Cerebellar cortex (tissue), 1 donor: ENCODE measurements at regions not wholly inside any gene's neighbourhood (a gene's known extent, or its start where the extent isn't known, plus 50 kb on each side); places are given as distances from the start of the nearest gene placed in this dataset.
"Not testable (repeated sequence)": the region's sequence is repeated elsewhere in the genome, so short reads cannot be mapped to it uniquely, and the experiment has no call there.

Experiments
- DNase-seq: peaks from one replicate; pipeline ENCODE4 v3.0.0-alpha.2; 2015; ENCODE audit warnings: low spot score

GRCh38 chr15:87533637-87534036 lies 722.9 kb downstream of the NTRK3 start:
- DNase-seq: not testable (repeated sequence)

- DNase-seq: no peak
Observed at GRCh38 chr15:87528873-87529272, 727.7 kb downstream of the NTRK3 start.

GRCh38 chr15:87527875-87528274 lies 728.7 kb downstream of the NTRK3 start:
- DNase-seq: no peak

- no peak for DNase-seq
Observed at GRCh38 chr15:87527416-87527815, 729.1 kb downstream of the NTRK3 start.

- DNase-seq: no peak
Observed at GRCh38 chr15:87523516-87523915, 733.0 kb downstream of the NTRK3 start.

DNA sequence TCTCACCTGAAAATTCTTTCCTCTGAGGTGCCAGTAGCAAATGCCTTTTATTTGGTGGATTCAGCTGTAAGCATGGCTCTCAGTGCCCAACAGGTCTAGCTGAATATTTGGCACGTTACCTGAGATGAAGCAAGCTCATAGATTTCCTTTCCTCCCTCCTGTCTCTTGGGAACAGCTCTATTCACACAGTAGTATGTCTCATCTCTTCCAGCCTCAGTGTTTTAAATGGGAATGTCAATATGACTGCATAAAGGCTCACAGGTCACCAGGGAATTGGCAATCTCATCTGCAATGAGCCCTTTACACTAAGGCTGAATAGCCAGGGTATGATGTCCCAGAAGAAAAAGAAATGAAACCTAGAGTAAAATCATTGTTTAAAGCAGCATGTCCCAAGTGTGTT lies 733.5 kb downstream of the NTRK3 start:
- DNase-seq: no peak

DNA sequence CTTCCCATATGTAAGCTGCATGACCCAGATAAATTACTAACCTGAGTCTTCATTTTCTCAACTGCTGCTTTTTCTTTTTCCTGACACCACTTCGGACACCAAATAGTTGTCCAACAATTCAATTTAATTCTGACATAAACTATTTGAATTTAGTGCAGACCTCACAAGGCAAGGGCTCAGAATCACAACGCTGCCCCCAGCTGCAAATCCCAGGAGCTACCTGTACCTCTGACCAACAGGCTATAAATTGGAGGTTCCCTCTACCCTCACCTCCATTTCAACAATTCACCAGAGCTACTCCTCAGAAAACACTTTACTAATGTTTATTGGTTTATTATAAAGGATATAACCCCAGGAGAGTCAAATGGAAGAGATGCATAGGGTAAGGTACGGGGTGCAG lies 737.6 kb downstream of the NTRK3 start:
- no peak for DNase-seq

GRCh38 chr15:87508086-87508485 lies 748.5 kb downstream of the NTRK3 start:
- no peak for DNase-seq

GRCh38 chr15:87502173-87502572 lies 754.4 kb downstream of the NTRK3 start:
- DNase-seq: no peak

- DNase-seq: no peak
Observed at GRCh38 chr15:87500240-87500639, 756.3 kb downstream of the NTRK3 start.

GRCh38 chr15:87498560-87498959 lies 758.0 kb downstream of the NTRK3 start:
- DNase-seq: peak; percentile 40

- no peak for DNase-seq
Observed at GRCh38 chr15:87496795-87497194, 759.7 kb downstream of the NTRK3 start.

DNA sequence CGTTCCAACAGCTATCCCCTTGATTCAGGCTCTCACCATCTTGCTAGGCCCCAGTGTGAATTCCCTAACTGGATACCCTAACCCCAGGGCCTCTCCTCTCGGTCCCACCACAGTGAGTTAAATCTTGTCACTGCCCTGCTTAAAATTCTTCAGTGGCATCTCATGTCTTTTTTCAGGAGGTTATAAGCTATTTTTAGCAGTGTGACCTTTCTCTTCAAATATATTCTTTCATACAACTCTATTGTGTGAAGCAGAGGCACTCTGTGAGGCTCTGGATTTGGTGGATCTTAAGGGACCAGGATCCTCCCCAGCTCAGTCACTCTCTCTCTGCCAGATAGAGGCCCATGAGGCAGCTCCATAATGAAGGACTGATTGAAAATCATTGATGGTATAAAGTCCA lies 760.4 kb downstream of the NTRK3 start:
- no peak for DNase-seq

- no peak for DNase-seq
Observed at GRCh38 chr15:87493803-87494202, 762.7 kb downstream of the NTRK3 start.

DNA sequence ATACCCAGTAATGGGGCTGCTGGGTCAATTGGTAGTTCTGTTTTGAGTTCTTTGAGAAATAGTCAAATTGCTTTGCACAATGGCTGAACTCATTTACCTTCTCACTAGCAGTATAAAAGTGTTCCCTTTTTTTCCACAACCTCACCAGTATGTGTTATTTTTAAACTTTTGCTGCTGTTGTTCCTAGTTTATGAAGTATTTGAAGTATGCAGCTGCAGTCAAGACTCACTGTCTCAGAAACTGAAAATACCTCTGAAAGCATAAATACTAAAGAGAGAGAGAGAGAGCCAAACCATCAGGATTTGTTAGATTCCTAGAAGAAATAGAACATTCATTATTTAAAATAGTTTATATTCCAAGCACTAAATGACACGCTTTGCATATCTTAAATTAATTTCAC lies 764.2 kb downstream of the NTRK3 start:
- DNase-seq: no peak

DNA sequence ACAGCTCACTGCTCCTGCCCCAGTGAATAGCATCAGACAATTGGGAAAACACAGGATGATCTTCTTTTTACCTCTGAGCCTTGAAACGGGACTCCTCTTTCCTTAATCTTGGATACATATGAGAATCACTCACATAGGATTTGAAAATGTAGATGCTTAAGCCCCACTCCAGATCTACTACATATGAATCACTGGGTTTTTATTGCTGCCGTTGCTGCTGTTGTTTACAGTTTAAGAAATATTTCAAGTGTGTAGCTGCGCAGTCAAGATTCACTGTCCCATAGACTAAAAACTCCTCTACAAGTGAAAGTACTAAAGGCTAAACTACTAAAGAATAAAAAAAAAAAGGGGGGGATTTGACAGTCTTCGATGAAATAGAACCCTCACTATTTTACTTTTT lies 765.9 kb downstream of the NTRK3 start:
- no peak for DNase-seq

GRCh38 chr15:87489902-87490665 lies 766.5 kb downstream of the NTRK3 start:
- no peak for DNase-seq

DNA sequence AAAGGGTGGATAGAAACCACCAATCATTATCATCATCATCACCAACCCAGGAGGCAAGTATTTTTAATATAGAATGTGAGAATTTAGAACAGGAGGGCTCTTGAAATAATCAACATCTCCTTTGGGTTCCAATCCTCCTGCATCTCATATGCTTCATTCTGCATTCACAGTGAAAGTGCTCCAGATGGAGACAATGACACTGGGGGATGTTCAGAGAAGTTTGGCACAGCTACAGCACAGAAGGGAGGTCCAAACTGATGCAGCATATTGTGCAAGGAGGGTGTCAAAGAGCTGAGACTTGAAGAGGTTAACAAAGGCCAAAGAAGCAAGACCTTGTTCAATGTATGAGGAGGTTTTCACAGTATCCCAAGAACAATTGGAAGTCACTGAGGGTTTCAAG lies 767.1 kb downstream of the NTRK3 start:
- no peak for DNase-seq

- DNase-seq: no peak
Observed at GRCh38 chr15:87487484-87487883, 769.1 kb downstream of the NTRK3 start.

GRCh38 chr15:87483468-87483867 lies 773.1 kb downstream of the NTRK3 start:
- DNase-seq: no peak

GRCh38 chr15:87481126-87481525 lies 775.4 kb downstream of the NTRK3 start:
- DNase-seq: no peak

GRCh38 chr15:87478687-87479072 lies 777.9 kb downstream of the NTRK3 start:
- DNase-seq: no peak

- DNase-seq: peak; percentile 56
Observed at GRCh38 chr15:87477737-87478686, 778.5 kb downstream of the NTRK3 start.
